HG02588 (cell line): ENCODE measurements at regions not wholly inside any gene's neighbourhood (a gene's known extent, or its start where the extent isn't known, plus 50 kb on each side); places are given as distances from the start of the nearest gene placed in this dataset.
"Not testable (repeated sequence)": the region's sequence is repeated elsewhere in the genome, so short reads cannot be mapped to it uniquely, and the experiment has no call there.

ENCODE experiments used
- ATAC-seq: cut with Tn5 transposase; IDR thresholded peaks from one replicate; pipeline ENCODE4 v1.9.1; 2021; ENCODE audit warnings: mild to moderate bottlenecking, moderate library complexity; ENCODE audit not compliant: unreplicated experiment

DNA sequence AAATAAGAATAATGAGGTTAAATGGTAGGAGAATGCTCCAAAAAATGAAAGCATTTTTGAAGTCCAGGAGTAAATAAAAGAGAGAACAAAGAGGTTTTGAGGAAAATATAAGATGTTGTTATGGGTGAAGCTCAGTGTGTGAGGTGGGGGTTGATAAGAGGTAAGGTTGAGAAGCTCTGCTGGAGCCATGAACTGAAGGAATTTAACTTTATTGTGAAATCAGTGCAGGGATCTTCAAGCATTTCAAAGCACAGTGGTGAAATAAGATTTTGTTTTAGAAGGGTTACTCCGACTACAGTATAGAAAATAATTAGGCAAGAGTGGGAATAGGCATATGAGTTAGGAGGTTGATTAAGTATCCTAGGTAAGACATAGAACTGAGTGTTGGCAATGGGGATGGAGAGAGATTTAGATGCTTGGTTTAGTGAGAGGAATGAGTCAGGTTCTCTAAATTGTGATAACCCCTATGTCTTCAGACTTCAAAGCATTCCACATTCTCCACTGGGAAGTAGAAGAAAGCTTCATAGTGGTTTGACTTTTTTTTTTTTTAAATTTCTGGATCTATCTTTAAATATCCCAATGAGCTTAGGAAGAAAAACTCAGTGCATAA is 403.2 kb downstream of the AASDHPPT start:
- no peak for ATAC-seq

DNA sequence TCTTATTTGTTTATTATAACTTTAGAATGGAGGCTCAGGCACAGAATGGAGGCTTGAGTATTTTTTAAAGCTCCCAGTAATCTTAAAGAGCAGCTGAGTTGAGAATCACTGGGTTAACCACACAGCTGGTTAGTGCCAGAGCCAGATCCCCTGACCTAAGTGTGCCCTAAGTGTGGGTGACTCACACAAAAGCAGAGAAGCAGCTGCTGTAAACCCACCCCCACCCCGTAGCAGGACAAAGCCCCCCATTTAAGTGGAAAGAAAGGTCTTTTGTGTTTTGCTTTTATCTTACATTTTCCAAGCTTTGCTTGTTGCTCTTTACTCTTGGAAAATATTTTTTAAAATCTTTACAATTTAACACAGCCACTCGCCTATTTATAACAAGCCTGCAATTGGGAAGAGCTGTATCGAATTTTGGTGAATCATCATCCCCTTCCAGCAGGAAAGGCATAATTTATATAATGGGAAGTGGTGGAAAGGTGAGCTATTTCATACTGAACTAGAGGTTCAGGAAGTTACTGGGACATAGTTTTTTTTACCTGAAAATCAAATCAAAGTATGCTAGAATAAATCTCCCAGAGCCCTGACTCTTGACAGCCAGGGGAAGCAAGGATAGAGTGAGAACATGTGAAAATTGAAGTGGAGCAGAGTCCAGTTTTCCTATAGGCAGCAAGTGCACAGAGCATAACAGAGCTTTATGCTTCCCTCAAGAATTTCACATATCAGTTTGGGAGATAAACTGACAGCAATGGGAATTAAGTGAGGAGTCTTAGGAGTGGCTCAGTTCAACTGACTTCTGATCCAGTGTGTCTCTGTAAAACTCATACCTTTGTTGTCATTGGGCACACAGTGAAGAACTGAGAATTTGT is 405.7 kb downstream of the AASDHPPT start:
- ATAC-seq = no peak

DNA sequence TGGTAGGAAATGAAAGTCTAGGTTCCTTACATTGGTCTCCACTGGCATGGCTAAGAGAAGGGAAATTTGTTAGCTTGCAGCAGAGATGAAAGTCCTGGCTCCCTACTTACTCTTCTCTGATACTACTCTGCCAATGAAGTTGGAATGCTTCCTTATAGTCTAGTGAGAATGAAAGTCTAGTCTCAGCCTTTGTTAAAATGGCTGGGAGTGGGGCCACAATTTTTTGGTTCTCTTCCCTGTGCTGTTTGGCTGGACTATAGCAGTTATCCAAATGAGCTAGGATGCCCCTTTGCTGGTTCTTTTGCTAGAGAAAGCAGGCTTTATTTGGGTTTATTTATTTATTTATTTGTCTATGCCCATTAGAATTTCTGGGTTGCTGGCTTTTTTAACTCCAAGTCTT is 414.3 kb downstream of the AASDHPPT start:
- ATAC-seq = no peak

DNA sequence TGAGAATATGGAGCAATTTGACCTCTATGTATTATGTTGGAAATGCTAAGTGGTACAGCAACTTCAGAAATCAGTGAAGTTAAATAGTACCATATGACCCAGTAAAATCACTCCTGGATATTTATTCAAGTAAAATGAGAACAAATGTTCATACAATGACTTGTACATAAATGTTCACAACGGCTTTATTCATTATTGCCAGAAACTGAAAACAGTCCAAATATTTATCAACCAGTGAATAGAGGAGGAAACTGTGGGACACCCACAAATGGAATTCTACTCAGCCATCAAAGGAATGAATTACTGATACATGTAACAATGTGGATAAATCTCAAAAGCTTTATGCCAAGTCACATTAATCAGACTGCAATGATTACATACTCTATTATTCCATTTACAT is 416.3 kb downstream of the AASDHPPT start:
- ATAC-seq = no peak

DNA sequence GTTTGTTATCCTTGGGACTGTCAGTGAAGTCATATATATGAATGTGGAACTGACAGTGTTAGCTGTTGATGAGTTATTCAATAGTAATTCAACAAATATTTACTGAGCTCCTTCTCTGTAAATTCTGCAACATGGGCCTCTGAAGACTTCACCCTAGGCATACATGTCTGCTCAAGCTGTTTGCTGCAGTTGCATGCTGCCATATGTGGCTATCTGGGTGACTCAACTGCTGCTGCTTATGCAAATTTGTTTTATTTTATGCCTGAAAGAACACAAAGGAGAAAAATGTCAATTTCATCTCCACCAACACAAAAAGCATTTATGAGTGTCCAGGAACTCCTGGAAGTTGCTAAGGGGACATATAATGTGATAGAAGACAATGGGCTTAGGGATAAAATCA is 417.6 kb downstream of the AASDHPPT start:
- ATAC-seq = no peak

DNA sequence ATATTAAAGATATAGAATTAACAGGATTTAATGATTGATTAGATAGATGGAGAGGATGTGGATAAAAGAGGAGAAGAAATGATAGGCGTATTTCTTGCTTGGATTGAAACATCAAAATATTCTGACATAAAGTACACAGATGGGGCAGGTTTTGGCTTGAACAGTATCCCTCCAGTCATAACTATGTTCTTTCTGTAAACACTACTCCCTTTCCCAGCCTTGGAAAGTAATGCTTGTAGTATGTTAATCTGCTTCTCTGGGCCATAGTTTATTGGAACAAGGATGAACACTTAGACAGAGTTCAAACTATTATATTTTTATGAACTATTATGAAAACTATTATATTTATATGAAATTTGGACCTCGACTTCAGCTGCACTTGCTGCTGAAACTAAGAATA is 419.2 kb downstream of the AASDHPPT start:
- ATAC-seq = no peak

DNA sequence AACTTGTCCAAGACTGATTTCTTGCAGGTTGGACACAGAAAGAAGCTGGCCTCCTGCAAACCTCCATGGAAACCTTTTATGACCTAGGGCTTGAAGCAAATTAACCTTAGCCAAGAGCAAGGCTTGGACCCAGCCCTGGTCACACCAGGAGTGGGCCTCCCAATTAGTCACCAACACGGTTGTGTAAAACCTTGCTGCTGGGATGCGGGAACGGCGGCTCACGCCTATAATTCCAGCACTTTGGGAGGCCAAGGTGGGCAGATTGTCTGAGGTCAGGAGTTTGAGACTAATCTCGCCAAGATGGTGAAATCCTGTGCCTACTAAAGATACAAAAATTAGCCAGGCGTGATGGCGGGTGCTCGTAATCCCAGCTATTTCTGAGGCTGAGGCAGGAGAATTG is 419.9 kb downstream of the AASDHPPT start:
- ATAC-seq = no peak

DNA sequence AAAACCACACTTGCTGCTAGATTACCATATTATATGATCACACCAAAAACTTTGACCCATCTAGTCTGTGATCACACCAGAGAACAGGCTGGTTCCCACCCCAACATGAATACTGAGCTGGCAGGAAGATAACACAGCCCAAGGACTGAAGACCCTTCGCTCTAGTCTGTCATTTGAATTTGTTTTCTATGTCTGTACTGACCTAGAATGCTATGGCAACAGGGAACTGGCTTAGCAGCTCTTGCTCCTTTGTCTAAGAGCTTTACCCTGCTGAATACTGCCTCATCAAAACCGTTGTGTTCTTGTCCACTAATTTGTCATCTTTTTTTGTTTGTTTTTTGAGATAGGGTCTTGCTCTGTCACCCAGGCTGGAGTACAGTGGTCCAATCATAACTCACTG is 420.4 kb downstream of the AASDHPPT start:
- ATAC-seq = no peak

DNA sequence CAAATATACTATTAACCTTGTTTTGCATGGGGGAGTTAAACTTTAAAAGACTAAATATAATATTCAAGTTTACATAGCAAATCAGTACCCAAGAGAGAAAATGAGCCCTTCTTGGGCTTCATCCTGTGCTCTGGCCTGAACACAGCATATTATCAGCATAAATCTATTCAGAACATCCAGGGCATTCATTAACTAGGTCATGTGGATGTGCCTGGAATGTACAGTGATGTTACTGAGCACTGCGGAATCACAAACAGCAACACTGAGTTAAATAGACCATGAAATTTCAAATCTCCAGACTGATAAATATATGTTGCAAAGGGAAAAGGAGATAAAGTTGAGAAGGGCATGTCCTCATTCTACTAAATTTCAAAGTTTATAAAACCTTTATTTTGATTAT is 426.4 kb downstream of the AASDHPPT start:
- ATAC-seq = no peak

DNA sequence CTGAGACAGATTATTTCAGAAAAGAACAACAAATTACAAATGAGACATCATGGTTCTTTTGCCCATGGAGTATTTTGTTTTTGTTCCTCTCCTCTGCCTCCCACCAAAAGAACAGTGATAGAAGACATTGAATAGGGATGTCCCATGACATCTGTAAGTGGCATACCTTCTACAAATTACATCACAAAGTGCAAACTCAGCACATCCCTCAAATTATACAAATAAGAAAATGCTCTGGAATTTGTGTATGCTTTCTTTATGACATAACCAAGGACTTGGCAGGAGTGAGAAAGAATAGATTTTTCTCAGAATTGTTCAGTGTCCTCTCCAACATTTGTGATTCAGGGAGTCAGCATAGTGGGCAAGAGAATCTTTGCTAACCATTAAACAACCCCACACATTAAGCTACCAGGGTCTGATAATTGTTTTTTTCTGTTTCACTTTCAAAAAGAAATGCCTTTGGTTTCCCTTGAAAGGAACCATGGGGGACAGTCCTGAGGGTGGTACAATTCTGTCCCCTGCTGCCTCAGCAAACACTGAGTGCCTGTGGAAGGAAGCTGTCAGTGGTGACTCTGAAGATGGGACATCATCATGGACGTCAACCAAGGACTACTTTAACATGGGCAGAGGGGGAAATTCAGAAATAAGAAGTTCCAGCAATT is 430.3 kb downstream of the AASDHPPT start:
- ATAC-seq = no peak

DNA sequence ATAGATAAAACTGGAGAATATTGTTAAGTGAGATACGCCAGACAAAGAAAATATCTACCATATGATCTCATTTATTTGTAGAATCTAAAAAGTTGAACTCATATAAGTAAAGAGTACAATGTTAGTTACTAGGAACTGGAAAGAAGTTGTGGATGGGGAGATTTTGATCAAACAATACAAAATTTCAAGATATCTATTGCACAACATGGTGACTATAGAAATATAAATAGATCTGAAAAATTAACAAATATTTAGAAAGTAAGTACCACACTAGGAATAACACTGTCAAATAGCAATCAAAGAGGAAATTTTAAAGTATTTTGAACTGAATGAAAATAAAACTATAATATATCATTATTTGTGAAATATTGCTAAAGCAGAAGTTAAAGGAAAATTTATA is 437.2 kb downstream of the AASDHPPT start:
- ATAC-seq = no peak

DNA sequence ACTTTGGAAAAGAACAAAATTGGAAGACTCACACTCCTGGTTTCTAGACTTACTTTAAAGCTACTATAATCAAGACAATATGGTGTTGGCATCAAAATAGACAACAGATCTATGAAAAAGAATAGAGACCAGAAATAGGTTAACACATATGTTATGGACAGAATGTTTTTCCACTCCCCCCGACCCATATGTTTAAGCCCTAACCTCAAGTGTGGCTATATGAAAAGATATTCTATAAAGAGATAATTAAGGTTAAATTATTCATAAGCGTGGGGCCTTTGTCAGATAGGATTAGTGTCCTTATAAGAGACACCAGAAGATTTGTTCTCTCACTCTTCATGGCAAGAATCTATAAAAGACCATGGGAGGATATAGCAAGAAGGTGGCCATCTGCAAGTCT is 440.0 kb downstream of the AASDHPPT start:
- ATAC-seq = no peak

DNA sequence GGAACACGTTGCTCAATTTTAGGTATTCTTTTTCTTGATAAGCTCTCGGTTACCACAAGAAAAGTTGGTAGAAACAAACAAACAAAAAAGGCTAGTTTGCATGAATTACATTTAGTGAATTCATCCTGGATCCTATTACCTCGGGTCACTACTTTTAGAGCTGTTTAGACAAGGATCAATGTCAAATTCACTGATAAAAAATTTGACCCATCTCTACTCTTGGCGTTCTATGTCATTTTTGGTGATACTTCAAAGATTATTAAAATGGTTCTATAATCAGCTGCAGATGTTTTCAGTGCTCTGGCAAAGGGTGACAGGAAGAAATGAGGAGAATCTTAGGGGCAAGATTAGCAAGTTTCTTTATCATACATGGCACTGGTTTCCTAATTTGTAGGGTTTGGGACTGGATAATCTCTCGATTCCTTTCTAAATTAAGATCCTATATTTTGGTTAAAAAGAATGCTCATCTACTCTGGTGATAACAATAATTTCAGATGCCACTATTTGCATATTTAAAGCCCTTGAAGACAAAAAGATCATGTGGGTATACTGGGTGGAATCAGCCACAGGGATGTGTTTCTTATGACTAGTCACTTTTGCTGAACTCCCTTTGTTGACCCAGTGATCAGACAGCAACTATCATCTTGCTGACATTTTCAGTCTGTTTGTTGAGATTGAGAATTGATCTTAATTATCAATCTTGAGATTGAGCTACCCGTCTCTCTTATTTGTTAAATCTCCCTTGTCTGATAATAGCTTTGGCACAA is 442.9 kb downstream of the AASDHPPT start:
- ATAC-seq = no peak

DNA sequence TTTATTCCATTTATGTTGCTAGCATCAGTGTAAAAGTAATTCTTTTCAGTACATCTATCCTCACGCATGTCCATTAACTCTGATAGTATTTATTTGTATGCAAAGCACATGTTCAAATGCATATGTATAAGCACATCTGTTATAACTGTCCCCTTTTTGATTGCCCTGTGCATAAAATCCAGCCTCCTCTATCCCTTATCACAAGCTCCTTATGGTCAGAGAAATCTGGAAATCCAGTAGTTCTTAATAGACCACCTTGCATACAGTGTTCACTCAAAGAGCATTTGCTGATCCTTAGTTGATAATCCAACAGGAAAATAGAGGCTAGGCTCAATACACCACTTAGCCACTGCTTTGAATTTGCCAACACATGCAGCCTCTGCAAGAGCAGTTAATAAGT is 443.5 kb downstream of the AASDHPPT start:
- ATAC-seq = no peak

DNA sequence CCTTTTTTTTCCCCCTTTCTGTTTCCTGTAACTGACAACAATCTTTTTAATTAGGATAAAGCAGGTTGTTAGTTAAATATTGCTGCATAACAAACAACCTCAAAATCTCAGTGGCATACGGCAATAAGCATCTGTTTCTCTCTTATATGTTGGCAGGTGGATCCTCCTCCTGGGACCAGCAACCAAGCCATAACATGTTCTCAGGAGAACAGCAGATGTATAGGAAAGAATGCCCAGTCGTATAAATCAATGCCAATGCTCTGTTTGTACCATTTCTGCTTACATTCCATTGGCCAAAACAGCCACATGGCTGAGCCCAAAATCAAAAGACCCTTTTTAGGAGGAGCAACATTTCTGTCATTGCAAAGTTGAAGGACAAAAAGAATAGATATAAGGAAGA is 445.7 kb downstream of the AASDHPPT start:
- ATAC-seq = no peak

DNA sequence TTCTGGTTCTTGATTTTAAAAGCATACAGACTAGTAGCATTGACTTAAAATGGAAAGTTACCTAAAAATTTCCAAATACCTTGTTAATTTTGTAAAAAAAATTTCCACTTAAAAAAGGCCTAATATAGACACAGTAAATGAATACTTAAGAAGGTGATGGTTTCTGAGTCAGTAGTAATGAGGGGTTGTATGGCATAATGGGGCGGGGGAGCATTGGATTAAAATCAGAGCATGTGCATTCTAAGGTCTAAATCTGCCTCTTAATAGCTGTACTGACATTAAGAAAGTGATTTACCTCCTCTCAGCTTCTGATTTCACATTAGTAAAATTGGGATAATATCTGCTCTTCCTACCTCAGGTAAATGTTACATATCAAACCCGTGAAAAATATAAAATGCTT is 446.5 kb downstream of the AASDHPPT start:
- ATAC-seq = no peak

DNA sequence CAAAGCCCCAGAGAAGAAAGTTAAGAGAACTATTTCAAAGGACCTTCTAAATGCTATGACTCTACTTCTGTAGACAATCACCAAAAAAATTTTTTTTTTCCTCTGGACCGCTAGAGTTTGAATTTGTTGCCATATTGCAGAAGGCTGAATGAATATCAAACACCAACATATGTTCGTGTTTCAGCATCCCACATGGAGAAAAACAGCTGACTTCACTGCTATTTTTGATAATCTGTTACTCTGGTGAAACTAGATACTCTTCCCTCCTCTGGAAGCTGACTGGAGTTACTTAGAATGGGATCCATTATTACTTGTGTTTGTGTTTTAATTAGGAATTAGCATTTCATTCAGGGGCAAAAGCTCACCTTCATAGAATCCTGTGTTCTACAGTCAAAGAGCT is 447.0 kb downstream of the AASDHPPT start:
- no peak for ATAC-seq

DNA sequence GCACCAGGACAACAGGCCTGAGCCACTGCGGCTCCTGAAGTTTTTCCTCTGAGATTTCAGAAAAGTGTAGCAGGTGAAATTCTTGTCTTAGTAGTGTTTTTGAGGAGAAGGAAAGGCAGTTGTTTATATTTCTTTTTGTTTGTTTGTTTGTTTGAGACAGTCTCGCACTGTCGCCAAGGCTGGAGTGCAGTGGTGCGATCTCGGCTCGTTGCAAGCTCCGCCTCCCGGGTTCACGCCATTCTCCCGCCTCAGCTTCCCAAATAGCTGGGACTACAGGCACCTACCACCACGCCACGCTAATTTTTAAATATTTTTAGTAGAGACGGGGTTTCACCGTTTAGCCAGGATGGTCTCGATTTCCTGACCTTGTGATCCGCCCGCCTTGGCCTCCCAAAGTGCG is 454.2 kb downstream of the AASDHPPT start:
- not testable (repeated sequence) for ATAC-seq

DNA sequence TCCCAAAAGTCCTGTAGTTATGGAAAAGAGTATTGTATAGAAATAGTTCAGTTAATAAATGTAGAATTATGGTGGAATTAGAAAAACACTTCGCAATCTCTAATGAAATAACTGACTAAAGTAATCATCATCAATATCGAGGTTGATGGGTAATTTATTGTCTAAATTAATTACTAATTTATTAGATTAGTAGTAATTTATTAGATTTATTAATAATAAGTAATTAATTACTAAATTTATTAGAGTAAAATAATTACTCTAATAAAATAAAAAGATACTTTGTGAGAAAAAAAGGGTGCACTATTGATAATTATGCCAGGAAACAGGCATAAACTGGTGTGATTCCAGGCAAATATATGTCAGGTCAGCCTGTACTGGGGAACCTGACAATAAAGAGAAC is 455.6 kb downstream of the AASDHPPT start:
- ATAC-seq = no peak

DNA sequence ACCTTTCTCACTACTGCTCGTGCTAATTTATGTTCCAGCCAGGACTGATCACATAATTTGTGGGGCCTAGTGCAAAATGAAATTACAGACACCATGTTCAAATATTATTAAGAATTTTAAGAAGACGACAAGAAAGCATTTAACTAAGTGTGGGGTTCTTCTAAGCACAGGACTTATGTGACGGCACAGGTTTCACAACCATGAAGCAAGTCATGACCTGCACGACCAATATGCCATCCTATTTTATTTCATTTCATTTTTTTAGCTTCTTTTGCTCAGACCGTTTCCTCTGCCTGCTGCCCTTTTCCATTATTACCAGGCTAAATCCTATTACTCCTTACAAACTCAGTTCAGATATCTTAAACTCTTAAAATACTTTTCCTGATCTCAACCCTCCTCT is 462.5 kb downstream of the AASDHPPT start:
- ATAC-seq = no peak

DNA sequence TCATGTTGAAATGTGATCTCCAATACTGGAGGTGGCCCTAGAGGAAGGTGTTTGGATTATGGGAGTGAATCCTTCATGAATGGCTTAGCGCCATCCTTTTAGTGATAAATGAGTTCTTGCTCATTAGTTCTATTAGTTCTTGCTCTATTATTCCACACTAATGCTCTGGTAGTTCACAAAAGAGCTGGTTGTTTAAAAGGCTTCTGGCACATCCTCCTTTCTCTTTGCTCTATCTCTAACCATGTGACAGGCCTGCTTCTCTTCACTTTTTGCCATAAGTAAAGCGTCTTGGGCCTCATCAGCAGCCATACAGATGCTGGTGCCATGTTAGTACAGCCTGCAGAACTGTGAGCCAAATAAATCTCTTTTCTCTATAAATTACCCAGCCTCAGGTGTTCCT is 469.9 kb downstream of the GUCY1A2 start:
- no peak for ATAC-seq
